ENCODE measurements at regions not wholly inside any gene's neighbourhood (a gene's known extent, or its start where the extent isn't known, plus 50 kb on each side); places are given as distances from the start of the nearest gene placed in this dataset.

GRCh38 chr6:92922216-92922806 lies 497.0 kb downstream of the EPHA7 start:
- no peak for TF ChIP-seq POLR2A (IDR thresholded peaks at IDR 0.05; ENCODE audit: extremely low read depth, insufficient read length)
- no peak overlapping the region for H3K4me3 ChIP-seq (ENCODE audit: low read depth, low read length)
- DNase-seq (ENCODE audit: low read depth) = no peak

- no peak for DNase-seq (ENCODE audit: low read depth)
- no peak overlapping the region for H3K4me3 ChIP-seq (ENCODE audit: low read depth, low read length)
Measured at GRCh38 chr6:92915466-92915865, 503.9 kb downstream of the EPHA7 start.

DNA sequence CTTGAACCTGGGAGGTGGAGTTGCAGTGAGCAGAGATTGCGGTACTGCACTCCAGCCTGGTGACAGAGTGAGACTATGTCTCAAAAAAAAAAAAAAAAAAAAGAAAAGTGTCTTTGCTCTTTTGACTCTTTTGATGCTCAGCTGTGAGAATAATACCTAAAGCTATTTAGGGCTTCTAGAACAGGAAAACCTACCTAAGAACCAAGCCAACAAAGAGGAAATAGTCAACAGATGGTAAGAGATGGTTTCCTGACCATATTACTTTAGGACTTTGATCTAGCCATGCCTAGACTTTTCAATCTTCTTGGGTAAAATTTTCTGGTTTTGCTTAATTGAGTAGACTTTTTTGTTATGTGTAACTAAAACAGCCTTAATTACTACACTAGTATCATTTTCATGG lies 508.1 kb downstream of the EPHA7 start:
- TF ChIP-seq MYC (IDR thresholded peaks at IDR 0.05; ENCODE audit: low read depth, low read length) (no peak), CTCF (IDR thresholded peaks at IDR 0.05; ENCODE audit: low read depth, low read length) (no peak), POLR2A (IDR thresholded peaks at IDR 0.05; ENCODE audit: extremely low read depth, insufficient read length) (no peak)
- TF ChIP-seq, protein P1, sequence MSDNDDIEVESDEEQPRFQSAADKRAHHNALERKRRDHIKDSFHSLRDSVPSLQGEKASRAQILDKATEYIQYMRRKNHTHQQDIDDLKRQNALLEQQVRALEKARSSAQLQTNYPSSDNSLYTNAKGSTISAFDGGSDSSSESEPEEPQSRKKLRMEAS (IDR thresholded peaks at IDR 0.05; ENCODE audit: low read depth, low read length) = no peak
- no peak for DNase-seq (ENCODE audit: low read depth)
- no peak overlapping the region for H3K4me3 ChIP-seq (ENCODE audit: low read depth, low read length)

More at GRCh38 chr6:92915466-92915865, 503.9 kb downstream of the EPHA7 start:
- TF ChIP-seq, protein P1 (IDR thresholded peaks at IDR 0.05; ENCODE audit: low read depth, low read length) = no peak
- no peak for TF ChIP-seq CTCF (IDR thresholded peaks at IDR 0.05; ENCODE audit: low read depth, low read length)
- no peak for TF ChIP-seq MYC (IDR thresholded peaks at IDR 0.05; ENCODE audit: low read depth, low read length)
- TF ChIP-seq POLR2A (IDR thresholded peaks at IDR 0.05; ENCODE audit: extremely low read depth, insufficient read length) = no peak

GRCh38 chr6:92910646-92911045 lies 508.7 kb downstream of the EPHA7 start:
- no peak for DNase-seq (ENCODE audit: low read depth)
- TF ChIP-seq MYC (IDR thresholded peaks at IDR 0.05; ENCODE audit: low read depth, low read length) (no peak), CTCF (IDR thresholded peaks at IDR 0.05; ENCODE audit: low read depth, low read length) (no peak), POLR2A (IDR thresholded peaks at IDR 0.05; ENCODE audit: extremely low read depth, insufficient read length) (no peak)
- TF ChIP-seq, protein P1 (IDR thresholded peaks at IDR 0.05; ENCODE audit: low read depth, low read length) = no peak

DNA sequence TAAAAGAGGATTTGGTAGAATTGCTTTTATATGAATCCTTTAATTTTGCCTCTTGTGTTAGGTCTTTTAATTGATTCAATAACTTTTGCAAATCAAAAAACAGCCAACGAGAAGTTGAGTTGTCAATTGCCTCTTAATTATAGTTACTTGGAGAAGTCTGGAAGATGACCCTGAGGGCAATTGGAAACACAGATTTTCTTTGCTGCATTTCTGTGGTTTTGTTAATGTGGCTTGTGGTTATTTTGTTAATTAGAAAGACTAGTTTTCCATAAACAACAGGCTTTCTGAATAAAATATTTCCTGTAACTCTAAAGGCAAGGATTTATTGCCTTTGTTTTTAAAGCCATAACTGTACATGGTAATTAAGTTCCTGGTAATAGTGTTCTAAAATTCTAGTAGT lies 513.0 kb downstream of the EPHA7 start:
- no peak overlapping the region for H3K4me3 ChIP-seq (ENCODE audit: low read depth, low read length)
- no peak for TF ChIP-seq CTCF (IDR thresholded peaks at IDR 0.05; ENCODE audit: low read depth, low read length)
- no peak for TF ChIP-seq MYC (IDR thresholded peaks at IDR 0.05; ENCODE audit: low read depth, low read length)
- TF ChIP-seq, protein P1 (IDR thresholded peaks at IDR 0.05; ENCODE audit: low read depth, low read length) = no peak
- TF ChIP-seq POLR2A (IDR thresholded peaks at IDR 0.05; ENCODE audit: extremely low read depth, insufficient read length) = no peak
- DNase-seq (ENCODE audit: low read depth) = no peak

More at GRCh38 chr6:92910646-92911045, 508.7 kb downstream of the EPHA7 start:
- no peak overlapping the region for H3K4me3 ChIP-seq (ENCODE audit: low read depth, low read length)

GRCh38 chr6:92893741-92894140 lies 525.6 kb downstream of the EPHA7 start:
- DNase-seq (ENCODE audit: low read depth) = no peak
- TF ChIP-seq, protein P1 (IDR thresholded peaks at IDR 0.05; ENCODE audit: low read depth, low read length) = no peak

More at GRCh38 chr6:92893741-92894140, 525.6 kb downstream of the EPHA7 start:
- no peak overlapping the region for H3K4me3 ChIP-seq (ENCODE audit: low read depth, low read length)
